GM23338 (cell line): ENCODE measurements at regions not wholly inside any gene's neighbourhood (a gene's known extent, or its start where the extent isn't known, plus 50 kb on each side); places are given as distances from the start of the nearest gene placed in this dataset.

Experiments
- ATAC-seq: fragments of 200-7000 bp; cut with Tn5 transposase; 3 replicates; pipeline ENCODE4 v1.9.1; 2020
- DNase-seq: peaks from one replicate; pipeline ENCODE4 v3.0.0-alpha.2; 2015; ENCODE audit warnings: low spot score
- H2AFZ ChIP-seq: fragments of 200-600 bp; sonication (generic); 2 replicates; pipeline ENCODE4 v1.8.0; 2016; ENCODE audit warnings: antibody characterized with exemption, mild to moderate bottlenecking, moderate library complexity
- H3F3A ChIP-seq: fragments of 200-600 bp; sonication (generic); replicated peaks from 2 replicates; pipeline ENCODE4 v1.8.0; 2017; ENCODE audit warnings: antibody characterized with exemption, mixed run types, low read depth
- H3K27ac ChIP-seq: fragments of 200-600 bp; sonication (generic); 2 replicates; pipeline ENCODE4 v1.6.1; 2016; ENCODE audit warnings: low read depth
- H3K27me3 ChIP-seq: fragments of 200-600 bp; sonication (generic); 2 replicates; pipeline ENCODE4 v1.8.0; 2016; ENCODE audit warnings: mild to moderate bottlenecking, mixed run types, moderate library complexity; ENCODE audit not compliant: insufficient read depth
- H3K36me3 ChIP-seq: fragments of 200-600 bp; sonication (generic); 2 replicates; pipeline ENCODE4 v1.8.0; 2016; ENCODE audit warnings: mild to moderate bottlenecking; ENCODE audit not compliant: insufficient read depth
- H3K4me1 ChIP-seq: fragments of 200-600 bp; sonication (generic); 2 replicates; pipeline ENCODE4 v1.8.0; 2016; ENCODE audit warnings: mild to moderate bottlenecking, moderate library complexity; ENCODE audit not compliant: insufficient read depth
- H3K4me2 ChIP-seq: fragments of 200-600 bp; sonication (generic); 2 replicates; pipeline ENCODE4 v1.7.1; 2017; ENCODE audit warnings: mixed run types
- H3K4me3 ChIP-seq: fragments of 200-600 bp; sonication (generic); 2 replicates; pipeline ENCODE4 v1.6.1; 2016; ENCODE audit warnings: mixed run types
- H3K79me2 ChIP-seq: fragments of 200-600 bp; sonication (generic); replicated peaks from 2 replicates; pipeline ENCODE4 v1.8.0; 2017; ENCODE audit warnings: mild to moderate bottlenecking; ENCODE audit not compliant: insufficient read depth
- H3K9me2 ChIP-seq: fragments of 200-600 bp; sonication (generic); 2 replicates; pipeline ENCODE4 v1.8.0; 2017; ENCODE audit not compliant: insufficient read depth
- H4K20me1 ChIP-seq: fragments of 200-600 bp; sonication (generic); replicated peaks from 2 replicates; pipeline ENCODE4 v1.8.0; 2017; ENCODE audit warnings: mild to moderate bottlenecking; ENCODE audit not compliant: insufficient read depth
- H3K27ac Mint-ChIP-seq: 2 replicates; pipeline ENCODE4 v1.8.0; 2020; ENCODE audit warnings: inconsistent platforms, mild to moderate bottlenecking, moderate library complexity, mixed read lengths
- H3K27me3 Mint-ChIP-seq: 3 replicates; pipeline ENCODE4 v1.8.0; 2022; ENCODE audit warnings: low read depth, mild to moderate bottlenecking, moderate library complexity, mixed read lengths, inconsistent platforms; ENCODE audit not compliant: insufficient read depth, poor library complexity
- H3K36me3 Mint-ChIP-seq: 3 replicates; pipeline ENCODE4 v1.8.0; 2021; ENCODE audit warnings: low read depth, mild to moderate bottlenecking, inconsistent platforms, moderate library complexity, mixed read lengths
- H3K4me1 Mint-ChIP-seq: 3 replicates; pipeline ENCODE4 v1.8.0; 2020; ENCODE audit warnings: mild to moderate bottlenecking, inconsistent platforms, mixed read lengths
- H3K4me3 Mint-ChIP-seq: 3 replicates; pipeline ENCODE4 v1.8.0; 2021; ENCODE audit warnings: moderate library complexity, mild to moderate bottlenecking, inconsistent platforms, mixed read lengths
- H3K9me3 Mint-ChIP-seq: 3 replicates; pipeline ENCODE4 v1.8.0; 2020; ENCODE audit warnings: moderate library complexity, mild to moderate bottlenecking, inconsistent platforms, mixed read lengths
- ETS1 ChIP-seq: IDR thresholded peaks from 2 replicates; pipeline ENCODE4 v1.6.1; 2016; ENCODE audit warnings: antibody characterized with exemption
- EZH2 ChIP-seq: fragments of 200-600 bp; sonication (generic); IDR thresholded peaks from one replicate; pipeline ENCODE4 v1.8.0; 2017; ENCODE audit warnings: antibody characterized with exemption, mild to moderate bottlenecking, low read depth; ENCODE audit not compliant: unreplicated experiment
- JUNB ChIP-seq: IDR thresholded peaks from one replicate; pipeline ENCODE4 v1.6.1; 2016; ENCODE audit warnings: antibody characterized with exemption; ENCODE audit not compliant: unreplicated experiment
- NANOG ChIP-seq: IDR thresholded peaks from 2 replicates; pipeline ENCODE4 v1.6.1; 2016; ENCODE audit warnings: antibody characterized with exemption, borderline replicate concordance
- POLR2AphosphoS5 ChIP-seq: IDR thresholded peaks from 2 replicates; pipeline ENCODE4 v1.6.1; 2016; ENCODE audit warnings: antibody characterized with exemption, low read depth
- STAT1 ChIP-seq: IDR thresholded peaks from one replicate; pipeline ENCODE4 v1.6.1; 2016; ENCODE audit warnings: antibody characterized with exemption; ENCODE audit not compliant: unreplicated experiment
- ZNF114 ChIP-seq: fragments of 250-450 bp; sonication (Bioruptor Pico); IDR thresholded peaks from 2 replicates; pipeline ENCODE4 v1.5.0; 2020; ENCODE audit warnings: mild to moderate bottlenecking, moderate library complexity
- TF ChIP-seq, protein P1 (sequence below), 2 experiments: fragments of 200-600 bp in 1 of 2; sonication (generic) in 1 of 2; conservative IDR thresholded peaks; 2 replicates each; pipeline versions ENCODE4 v1.5.1 to v1.6.1; 2016 to 2017; ENCODE audit warnings: antibody characterized with exemption in 2 of 2, low read depth in 2 of 2, mild to moderate bottlenecking in 2 of 2, moderate library complexity in 1 of 2
- TF ChIP-seq, protein P2 (sequence below): fragments of 250-450 bp; sonication (Bioruptor Pico); IDR thresholded peaks from 2 replicates; pipeline ENCODE4 v1.5.0; 2020; ENCODE audit warnings: mild to moderate bottlenecking, moderate library complexity
- TF ChIP-seq, protein P3 (sequence below): IDR thresholded peaks from one replicate; pipeline ENCODE4 v1.6.1; 2018; ENCODE audit warnings: antibody characterized with exemption; ENCODE audit not compliant: unreplicated experiment

DNA sequence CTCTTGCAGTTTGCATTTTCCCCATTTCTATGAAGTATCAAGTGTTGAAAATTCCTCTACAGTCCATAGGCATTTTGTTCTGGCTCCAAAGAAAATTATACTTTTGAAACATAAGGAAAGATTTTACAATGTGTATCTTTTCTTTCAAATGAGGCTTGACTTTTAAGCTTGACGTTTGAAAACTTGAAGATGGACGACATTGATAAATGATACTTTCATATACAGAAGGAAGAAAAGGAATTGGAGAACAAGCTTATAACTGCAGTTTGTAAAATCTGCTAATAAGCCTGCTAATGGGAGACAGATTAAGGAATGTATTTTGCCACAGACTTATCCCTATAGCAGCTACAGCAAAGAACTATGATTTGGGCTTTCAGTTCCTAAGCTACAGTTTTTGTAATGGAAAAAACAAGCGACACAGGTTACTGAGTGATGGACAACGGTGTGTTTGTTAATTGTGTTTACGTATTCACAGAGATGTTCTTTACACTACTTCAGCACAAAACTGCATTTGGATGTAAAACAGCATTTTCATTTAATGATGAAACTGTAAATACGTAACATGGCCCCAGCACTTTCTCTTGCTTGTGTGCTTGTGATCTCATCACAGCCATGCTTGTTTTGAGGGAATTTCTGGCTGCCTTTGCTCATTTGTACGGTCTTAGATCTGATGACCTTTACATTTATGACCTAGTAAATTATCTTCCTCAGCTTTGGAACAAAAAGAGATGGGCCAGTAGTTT lies 83.2 kb upstream of the FAT1 start:
- Histone ChIP-seq H3K36me3 (no peaks in the 10 kb centered on the region), H3K4me3 (no peak overlapping the region), H3K4me1 (peaks cover 10% of the 10 kb centered on the region; the same call in 1 of the 2 replicates), H3K27me3 (no peaks in the 10 kb centered on the region), H4K20me1 (no peaks in the 10 kb centered on the region), H3K79me2 (no peaks in the 10 kb centered on the region), H3F3A (no peaks in the 10 kb centered on the region), H3K4me2 (peak overlapping the region; percentile 22; the same call in 1 of the 2 replicates), H3K27ac (no peak overlapping the region), H3K9me2 (no peaks in the 10 kb centered on the region), H2AFZ (no peak overlapping the region; the same call in 1 of the 2 replicates)
- Mint-ChIP-seq H3K4me1 (peaks cover 12% of the 10 kb centered on the region; the same call in 2 of the 3 replicates), H3K36me3 (no peaks in the 10 kb centered on the region), H3K27me3 (peaks cover 4% of the 10 kb centered on the region), H3K27ac (peak overlapping the region; percentile 37; the same call in 1 of the 2 replicates), H3K4me3 (no peak overlapping the region), H3K9me3 (0 out of 3 replicates have a peak, but pooled peaks cover 2% of the 10 kb centered on the region)
- DNase-seq = no peak
- no peak for TF ChIP-seq JUNB
- no peak for TF ChIP-seq ETS1
- TF ChIP-seq ZNF114 (CRISPR knock-in tag) = no peak
- TF ChIP-seq, protein P1, sequence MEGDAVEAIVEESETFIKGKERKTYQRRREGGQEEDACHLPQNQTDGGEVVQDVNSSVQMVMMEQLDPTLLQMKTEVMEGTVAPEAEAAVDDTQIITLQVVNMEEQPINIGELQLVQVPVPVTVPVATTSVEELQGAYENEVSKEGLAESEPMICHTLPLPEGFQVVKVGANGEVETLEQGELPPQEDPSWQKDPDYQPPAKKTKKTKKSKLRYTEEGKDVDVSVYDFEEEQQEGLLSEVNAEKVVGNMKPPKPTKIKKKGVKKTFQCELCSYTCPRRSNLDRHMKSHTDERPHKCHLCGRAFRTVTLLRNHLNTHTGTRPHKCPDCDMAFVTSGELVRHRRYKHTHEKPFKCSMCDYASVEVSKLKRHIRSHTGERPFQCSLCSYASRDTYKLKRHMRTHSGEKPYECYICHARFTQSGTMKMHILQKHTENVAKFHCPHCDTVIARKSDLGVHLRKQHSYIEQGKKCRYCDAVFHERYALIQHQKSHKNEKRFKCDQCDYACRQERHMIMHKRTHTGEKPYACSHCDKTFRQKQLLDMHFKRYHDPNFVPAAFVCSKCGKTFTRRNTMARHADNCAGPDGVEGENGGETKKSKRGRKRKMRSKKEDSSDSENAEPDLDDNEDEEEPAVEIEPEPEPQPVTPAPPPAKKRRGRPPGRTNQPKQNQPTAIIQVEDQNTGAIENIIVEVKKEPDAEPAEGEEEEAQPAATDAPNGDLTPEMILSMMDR (conservative IDR thresholded peaks at IDR 0.05; ENCODE audit: low read depth in 2 of 2) = no peak
- TF ChIP-seq NANOG = no peak
- TF ChIP-seq, protein P2, sequence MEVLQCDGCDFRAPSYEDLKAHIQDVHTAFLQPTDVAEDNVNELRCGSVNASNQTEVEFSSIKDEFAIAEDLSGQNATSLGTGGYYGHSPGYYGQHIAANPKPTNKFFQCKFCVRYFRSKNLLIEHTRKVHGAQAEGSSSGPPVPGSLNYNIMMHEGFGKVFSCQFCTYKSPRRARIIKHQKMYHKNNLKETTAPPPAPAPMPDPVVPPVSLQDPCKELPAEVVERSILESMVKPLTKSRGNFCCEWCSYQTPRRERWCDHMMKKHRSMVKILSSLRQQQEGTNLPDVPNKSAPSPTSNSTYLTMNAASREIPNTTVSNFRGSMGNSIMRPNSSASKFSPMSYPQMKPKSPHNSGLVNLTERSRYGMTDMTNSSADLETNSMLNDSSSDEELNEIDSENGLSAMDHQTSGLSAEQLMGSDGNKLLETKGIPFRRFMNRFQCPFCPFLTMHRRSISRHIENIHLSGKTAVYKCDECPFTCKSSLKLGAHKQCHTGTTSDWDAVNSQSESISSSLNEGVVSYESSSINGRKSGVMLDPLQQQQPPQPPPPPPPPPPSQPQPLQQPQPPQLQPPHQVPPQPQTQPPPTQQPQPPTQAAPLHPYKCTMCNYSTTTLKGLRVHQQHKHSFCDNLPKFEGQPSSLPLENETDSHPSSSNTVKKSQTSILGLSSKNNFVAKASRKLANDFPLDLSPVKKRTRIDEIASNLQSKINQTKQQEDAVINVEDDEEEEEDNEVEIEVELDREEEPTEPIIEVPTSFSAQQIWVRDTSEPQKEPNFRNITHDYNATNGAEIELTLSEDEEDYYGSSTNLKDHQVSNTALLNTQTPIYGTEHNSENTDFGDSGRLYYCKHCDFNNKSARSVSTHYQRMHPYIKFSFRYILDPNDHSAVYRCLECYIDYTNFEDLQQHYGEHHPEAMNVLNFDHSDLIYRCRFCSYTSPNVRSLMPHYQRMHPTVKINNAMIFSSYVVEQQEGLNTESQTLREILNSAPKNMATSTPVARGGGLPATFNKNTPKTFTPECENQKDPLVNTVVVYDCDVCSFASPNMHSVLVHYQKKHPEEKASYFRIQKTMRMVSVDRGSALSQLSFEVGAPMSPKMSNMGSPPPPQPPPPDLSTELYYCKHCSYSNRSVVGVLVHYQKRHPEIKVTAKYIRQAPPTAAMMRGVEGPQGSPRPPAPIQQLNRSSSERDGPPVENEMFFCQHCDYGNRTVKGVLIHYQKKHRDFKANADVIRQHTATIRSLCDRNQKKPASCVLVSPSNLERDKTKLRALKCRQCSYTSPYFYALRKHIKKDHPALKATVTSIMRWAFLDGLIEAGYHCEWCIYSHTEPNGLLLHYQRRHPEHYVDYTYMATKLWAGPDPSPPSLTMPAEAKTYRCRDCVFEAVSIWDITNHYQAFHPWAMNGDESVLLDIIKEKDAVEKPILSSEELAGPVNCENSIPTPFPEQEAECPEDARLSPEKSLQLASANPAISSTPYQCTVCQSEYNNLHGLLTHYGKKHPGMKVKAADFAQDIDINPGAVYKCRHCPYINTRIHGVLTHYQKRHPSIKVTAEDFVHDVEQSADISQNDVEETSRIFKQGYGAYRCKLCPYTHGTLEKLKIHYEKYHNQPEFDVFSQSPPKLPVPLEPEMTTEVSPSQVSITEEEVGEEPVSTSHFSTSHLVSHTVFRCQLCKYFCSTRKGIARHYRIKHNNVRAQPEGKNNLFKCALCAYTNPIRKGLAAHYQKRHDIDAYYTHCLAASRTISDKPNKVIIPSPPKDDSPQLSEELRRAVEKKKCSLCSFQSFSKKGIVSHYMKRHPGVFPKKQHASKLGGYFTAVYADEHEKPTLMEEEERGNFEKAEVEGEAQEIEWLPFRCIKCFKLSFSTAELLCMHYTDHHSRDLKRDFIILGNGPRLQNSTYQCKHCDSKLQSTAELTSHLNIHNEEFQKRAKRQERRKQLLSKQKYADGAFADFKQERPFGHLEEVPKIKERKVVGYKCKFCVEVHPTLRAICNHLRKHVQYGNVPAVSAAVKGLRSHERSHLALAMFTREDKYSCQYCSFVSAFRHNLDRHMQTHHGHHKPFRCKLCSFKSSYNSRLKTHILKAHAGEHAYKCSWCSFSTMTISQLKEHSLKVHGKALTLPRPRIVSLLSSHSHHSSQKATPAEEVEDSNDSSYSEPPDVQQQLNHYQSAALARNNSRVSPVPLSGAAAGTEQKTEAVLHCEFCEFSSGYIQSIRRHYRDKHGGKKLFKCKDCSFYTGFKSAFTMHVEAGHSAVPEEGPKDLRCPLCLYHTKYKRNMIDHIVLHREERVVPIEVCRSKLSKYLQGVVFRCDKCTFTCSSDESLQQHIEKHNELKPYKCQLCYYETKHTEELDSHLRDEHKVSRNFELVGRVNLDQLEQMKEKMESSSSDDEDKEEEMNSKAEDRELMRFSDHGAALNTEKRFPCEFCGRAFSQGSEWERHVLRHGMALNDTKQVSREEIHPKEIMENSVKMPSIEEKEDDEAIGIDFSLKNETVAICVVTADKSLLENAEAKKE (CRISPR knock-in tag) = no peak
- no peak for TF ChIP-seq STAT1
- no peak for TF ChIP-seq EZH2
- TF ChIP-seq POLR2AphosphoS5 = no peak
- TF ChIP-seq, protein P3, sequence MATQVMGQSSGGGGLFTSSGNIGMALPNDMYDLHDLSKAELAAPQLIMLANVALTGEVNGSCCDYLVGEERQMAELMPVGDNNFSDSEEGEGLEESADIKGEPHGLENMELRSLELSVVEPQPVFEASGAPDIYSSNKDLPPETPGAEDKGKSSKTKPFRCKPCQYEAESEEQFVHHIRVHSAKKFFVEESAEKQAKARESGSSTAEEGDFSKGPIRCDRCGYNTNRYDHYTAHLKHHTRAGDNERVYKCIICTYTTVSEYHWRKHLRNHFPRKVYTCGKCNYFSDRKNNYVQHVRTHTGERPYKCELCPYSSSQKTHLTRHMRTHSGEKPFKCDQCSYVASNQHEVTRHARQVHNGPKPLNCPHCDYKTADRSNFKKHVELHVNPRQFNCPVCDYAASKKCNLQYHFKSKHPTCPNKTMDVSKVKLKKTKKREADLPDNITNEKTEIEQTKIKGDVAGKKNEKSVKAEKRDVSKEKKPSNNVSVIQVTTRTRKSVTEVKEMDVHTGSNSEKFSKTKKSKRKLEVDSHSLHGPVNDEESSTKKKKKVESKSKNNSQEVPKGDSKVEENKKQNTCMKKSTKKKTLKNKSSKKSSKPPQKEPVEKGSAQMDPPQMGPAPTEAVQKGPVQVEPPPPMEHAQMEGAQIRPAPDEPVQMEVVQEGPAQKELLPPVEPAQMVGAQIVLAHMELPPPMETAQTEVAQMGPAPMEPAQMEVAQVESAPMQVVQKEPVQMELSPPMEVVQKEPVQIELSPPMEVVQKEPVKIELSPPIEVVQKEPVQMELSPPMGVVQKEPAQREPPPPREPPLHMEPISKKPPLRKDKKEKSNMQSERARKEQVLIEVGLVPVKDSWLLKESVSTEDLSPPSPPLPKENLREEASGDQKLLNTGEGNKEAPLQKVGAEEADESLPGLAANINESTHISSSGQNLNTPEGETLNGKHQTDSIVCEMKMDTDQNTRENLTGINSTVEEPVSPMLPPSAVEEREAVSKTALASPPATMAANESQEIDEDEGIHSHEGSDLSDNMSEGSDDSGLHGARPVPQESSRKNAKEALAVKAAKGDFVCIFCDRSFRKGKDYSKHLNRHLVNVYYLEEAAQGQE = no peak
- no peak for ATAC-seq
